ENCODE measurements at regions not wholly inside any gene's neighbourhood (a gene's known extent, or its start where the extent isn't known, plus 50 kb on each side); places are given as distances from the start of the nearest gene placed in this dataset.

DNA sequence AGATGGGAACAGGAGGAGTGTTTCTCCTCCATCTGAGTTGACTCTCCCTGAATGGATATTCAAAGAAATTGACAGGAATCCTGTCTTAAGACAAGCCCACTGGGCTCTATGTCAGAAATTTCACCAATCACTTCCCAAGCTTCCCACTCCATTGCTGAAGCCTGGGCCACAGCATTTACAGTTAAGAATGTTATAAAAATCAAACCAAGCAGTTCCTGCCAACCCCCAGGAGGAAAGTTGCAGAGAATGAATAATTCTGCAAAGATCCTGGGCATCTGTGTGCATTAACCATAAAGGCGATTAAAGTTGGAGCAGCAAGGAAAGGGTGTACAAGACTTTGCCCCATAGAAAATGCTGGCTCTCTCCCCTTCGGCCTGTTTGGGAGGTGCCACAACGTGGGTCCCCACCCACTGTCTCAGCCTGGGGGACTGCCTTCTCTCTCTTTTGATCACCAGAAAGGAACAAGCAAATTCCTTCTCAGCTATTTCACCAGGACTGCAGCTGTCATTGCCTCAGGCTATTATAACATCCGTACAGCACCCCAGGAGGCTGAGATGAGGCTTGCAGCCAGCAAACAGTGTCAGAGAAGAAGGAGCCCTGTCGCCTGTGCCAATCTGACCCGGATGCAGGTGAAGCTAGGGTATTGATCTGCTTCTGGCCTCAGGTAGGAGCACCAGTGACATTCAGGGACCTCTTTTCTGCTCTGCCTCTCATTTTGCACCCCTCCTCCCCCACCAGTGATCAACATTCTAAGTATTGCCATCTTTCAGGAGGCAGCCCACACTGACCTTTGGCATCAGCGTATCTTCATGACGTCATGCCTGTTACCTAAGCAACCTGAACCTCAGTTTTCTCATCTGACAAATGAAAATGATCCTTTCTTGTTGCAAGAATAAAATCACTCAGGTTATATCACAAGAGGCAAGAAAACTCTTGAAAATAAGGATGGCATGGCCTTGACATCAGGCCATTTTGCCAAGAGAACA is 219.0 kb downstream of the SH3BP4 start:
- peak; percentile 77 for DNase-seq

DNA sequence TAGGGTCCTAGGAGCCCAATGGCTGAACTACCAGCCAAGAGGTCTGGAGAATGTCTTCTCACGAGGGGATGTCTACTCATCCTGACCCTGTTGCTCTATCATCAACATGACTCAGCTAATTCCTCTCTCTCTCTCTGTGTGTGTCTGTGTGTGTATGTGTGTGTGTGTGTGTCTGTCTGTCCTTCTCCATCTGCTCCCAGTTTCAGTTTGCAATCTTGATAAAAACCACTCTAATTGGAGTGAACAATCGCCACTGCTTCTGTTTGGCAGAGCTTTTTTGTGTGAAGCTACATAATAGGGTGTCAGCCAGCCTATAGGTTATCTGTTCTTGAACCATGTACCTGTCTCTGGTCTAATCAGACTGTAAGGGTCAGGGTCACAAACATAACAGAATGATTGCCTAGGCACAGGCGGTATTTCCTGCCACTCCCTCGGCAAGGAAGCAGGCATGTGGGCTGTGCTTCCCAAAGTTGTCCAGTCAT is 219.8 kb downstream of the SH3BP4 start:
- DNase-seq, result peak; percentile 33

DNA sequence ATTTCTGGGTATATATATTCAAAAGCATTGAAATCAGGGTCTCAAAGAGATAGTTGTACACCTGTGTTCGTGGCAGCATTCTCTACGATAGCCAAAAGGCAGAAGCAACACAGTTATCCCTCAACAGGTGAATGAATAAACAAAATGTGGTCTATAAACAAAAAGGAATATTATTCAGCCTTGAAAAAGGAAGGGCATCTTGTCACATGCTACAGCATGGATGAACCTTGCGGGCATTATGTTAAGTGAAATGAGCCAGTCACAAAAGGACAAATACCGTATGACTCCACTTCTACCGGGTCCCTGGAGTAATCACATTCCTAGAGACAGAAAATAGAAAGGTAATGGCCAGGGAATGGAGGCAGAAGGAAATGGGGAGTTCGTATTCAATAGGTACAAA is 228.8 kb downstream of the SH3BP4 start:
- DNase-seq, result no peak

DNA sequence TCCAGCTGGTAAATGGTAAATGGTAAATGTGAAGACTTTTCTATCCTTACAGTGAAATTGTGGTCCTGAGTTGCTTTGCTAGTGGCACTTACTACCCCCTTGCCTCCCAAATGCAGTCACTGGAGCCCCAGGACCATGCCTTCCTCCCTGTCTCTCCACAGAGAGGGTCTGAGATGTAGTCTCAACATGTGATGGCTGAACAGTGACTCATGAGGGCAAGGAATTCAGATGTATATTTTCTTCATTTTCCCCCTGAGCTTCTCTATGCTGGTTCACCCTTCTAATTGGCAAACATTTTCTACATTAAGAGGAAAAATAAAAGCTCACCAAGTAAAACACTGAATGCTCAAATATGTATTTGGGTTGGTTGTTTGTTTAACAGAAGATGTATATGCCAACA is 232.0 kb downstream of the SH3BP4 start:
- no peak for DNase-seq

DNA sequence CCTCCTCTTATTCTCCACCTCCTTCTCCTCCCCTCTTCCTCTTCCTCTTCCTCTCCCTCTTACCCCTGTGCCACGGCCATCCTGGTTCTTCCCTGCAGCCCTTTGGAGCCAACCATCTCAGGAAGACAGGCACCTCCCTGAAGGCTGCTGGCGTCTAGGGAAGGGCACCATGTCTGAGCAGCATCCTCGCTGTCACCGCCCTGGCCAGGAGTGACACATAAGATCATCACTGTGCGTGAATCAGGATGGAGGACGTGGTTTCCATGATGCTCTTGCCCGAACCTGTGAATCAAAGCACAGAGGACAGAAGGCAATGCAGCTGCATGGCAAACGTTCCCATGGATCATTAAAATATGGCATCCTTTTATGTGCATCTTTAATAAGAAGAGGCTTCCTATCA is 236.0 kb downstream of the SH3BP4 start:
- no peak for DNase-seq

DNA sequence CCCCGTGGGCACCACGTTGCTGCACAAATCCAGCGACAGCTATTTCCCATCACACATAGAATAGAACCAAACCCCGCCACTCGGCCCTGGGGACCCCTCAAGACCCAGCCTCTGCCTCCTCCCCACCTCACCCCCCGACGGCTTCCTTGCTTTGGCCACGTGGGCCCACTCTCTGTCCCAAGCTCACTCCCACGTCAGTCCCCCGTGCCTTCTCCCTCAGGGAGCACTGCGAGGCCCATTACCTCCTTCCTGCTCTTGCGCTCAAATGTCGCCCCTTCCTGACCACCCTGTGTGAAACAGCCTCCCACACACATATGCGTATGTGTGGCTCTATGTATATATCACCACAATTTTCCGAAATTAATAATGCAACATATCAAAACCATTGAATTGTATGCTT is 239.7 kb downstream of the SH3BP4 start:
- no peak for DNase-seq

DNA sequence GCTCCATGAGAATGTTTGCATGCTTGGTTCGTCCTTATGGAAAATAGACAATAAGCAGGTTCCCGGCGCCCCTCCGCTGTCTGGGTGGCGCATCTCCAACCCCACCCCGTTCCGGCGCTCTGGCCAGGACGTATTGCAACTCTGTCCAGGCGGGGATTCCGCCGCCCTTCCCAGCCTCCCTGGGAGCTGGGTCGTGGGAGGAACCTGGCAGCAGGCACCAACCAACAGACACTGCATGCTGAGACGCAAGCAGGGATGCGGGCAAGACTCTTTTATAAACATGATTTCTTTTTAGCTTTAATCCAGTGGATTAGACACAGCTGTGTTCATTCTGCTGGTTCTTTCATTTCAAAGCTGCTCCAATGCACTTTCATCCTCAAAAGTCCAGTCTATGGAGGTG is 240.2 kb downstream of the SH3BP4 start:
- no peak for DNase-seq

DNA sequence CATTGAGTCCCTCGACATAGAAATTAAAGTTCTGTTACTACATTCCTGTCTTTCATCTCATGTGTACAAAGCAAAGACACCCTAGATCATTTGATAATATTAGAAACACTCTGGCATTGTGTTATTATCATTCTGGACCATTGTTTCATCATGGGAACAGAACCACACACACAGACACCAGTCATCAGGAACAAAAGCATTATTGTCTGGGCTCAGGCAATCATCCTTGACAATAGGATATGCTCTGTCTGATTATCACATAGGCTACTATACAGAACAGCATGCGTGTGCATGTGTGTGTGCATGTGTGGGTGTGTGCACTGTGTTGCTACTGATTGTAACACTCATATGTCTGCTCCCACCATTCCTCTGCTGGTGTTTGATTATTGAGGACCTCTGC is 242.5 kb downstream of the SH3BP4 start:
- DNase-seq, result no peak

DNA sequence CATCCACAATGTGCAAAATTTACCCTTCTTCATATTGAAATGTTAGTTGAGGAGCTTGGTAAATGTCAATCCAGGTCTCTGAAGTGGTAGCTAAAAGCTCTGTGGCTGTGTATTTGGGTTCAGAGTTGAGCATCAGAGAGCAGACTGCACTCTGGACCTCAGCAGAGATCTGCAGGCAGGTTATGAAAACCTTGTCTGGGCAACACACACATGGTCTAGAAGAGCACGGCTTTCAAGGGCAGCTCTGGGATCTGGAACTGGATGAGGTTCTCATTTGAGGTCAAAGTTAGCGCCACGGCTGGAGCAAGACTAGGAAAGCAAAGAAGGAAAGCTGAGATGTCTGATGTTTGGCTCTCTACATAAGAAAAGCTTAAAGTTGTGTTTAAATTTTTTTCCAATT is 243.0 kb downstream of the SH3BP4 start:
- no peak for DNase-seq

DNA sequence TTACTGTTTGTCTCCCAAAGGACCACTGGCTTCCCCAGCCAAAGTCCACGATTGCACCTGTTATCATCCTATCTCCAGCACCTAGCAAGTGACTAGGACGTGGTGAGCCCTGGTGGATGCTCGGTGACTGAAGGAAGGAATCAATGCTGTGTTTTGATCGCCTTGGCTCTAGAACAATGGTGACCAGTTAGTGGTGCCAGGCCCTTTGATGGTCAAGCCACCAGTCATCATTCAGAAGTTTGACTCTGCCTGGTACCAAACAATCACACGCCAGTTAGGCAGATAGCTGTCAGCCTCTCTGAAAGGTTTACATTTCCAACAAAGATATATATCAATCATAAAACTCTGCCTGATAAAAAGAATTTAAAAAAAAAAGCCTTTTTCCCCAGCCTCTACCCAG is 244.1 kb downstream of the SH3BP4 start:
- DNase-seq, result no peak

DNA sequence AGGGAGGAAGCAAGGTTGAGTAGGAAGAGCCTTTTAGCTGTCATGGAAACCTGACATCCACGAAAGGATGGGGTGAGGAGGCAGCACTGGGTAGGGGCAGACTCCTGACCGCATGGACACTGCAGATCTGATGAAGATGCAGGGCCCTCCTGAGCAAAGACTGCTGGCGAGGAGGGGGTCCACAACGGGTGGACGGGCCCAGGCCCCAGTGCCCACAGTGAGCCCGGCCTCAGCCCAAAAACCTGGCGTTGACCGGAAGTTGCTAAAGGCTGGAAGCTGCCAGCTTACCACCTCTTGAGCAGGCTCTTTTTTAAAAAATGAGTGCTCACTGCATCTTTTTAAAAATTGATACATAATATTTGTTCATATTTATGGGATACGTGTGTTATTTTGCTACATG is 247.3 kb downstream of the SH3BP4 start:
- no peak for DNase-seq

DNA sequence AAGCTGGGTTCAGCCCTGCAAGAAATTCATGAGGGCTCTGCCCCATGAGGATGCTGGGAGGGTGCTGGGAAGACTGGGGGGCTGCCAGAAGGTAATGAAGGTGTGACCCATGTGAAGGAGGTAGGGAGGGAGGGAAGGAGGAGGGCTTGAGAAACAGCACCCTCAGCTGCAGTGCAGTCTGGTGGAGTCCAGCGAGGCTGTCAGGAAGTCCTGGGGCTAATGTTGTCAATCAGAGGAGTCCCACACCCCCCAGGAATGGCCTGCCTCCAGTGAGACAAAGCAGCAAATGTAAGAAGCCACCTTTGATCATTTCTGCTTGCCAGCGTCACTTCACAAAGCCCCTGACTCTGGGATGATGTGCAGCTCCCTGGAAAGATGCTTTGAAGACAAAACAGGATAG is 248.4 kb downstream of the SH3BP4 start:
- DNase-seq, result no peak

DNA sequence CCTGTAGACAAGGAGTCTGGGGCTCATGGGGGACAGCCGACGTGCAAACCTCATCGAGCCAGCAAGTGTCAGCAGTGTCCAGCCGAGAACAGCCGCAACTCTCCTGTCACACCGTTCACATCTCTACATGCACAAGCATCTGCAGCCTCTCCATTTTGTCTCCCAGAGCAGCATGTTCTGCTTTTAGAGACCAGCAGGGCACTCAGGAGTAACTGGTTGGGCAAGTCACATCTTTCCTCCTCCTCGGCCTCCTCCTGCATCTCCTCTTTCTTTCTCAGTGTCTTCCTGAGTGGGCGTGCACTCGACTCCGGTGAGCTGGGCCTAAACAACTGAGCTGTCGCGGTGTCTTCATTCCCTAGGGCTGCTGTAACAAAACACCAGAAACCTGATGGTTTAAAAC is 249.9 kb downstream of the SH3BP4 start:
- no peak for DNase-seq

DNA sequence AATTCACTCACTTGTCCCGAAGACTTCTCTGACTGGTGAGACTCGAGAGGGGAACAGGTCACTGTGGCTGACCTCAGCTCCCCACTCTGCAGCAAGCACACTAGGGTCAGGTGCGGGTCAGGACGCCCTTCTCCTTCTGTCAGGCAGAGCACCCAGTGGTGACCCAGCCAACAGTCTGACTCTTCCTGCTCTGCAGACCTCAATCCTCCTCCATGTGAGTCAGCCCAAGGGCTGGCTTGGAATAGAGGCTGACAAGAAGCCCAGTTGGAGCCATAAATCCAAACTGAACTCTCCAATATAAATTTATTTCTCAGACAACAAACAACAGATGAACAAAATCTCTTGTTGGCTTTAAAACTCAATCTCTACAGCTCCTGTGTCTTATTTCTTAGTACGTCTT is 253.1 kb downstream of the SH3BP4 start:
- no peak for DNase-seq

DNA sequence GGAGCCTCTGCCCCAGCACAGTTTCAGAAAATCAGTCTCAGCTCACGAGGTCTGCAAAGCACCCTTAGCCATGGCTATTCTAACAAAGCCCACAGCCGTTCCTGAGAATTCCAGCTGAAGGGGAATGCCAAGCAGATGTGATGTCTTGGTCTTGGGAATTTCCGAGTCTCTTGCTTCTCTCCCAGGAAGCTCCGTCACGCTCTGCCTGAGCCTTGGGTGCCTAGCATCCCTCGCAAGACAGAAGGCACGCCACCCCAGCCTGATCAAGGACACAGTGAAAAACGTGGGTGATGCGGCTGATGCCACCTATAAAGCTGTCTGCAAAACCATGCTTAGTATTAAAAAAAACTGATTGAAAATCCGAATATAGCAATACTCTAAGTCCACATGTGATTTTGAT is 254.6 kb downstream of the SH3BP4 start:
- DNase-seq, result no peak

DNA sequence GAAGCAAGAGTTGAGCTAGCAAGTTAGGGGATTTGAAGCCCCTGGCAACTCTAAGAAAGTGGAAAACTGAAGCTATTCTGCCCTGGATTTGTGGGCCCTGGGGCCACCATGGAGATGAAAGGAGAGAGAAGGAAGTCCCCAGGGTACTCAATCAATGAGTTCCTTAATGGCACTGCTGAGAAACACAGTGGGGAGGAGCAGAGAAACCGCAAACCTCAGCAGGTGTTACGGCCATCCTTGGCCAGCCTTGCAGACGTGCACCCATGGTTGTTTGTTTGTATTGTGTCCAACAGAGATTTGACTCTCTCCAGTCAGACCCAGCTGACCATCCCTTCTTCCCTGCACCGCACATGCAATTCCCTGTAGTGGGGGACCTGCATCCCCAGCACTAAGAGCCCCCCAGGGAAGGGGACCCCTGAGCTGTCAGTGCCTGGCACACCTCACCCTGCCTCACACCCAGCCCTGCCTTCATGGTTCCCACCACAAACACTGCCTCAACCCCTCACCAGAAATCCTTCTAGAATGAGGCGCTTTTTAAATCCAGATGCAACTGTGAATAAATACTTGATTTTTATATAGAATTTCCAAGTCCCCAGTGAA is 255.3 kb downstream of the SH3BP4 start:
- no peak for DNase-seq

DNA sequence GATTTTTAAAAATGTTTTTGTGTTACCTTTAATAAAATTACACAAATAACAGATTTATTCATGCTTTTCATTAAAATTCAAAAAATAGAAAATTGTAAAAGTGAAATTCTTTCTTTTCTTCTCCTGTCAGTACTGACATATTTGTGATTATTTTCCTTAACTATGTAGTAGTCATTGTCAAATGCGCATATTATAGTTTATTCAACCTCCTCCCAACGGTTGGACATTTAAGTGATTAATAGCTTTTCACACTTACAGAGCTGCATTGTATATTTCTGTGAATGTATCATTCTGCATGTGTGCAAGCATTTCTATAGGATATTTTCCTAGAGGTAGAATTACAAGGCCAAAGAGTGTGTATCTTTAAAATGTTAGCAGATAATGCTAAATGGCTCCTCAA is 259.2 kb downstream of the SH3BP4 start:
- no peak for DNase-seq

DNA sequence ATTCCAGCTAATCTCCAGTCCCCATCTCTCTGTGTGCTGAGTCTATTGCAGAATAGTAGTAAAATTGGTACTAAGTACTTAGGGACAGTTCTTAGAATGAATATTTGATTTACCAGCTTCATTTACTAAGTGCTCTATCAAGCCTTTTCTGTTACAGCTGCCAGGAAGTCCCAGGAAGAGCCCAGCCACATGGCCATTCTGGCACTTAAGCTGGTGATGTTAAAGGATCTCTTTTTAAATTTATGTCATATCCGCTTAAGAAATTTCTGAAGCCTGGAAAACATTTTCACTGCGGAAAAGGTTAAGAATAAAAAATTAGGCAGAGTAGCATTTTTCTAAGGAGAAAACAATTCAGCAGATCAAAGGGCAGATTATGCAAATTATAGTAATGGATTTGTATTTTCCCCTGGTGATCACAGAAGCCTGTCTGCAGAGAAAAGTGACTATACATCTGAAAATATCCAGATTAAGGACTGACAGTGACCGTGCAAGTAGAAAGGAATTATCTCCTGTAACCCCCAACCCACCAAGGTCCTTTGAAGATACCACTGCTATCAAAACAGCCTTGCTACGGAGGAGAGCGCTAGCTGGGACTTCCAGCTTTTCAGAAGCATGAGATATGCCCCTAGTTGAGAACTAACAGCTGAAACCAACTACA is 260.8 kb downstream of the SH3BP4 start:
- no peak for DNase-seq

DNA sequence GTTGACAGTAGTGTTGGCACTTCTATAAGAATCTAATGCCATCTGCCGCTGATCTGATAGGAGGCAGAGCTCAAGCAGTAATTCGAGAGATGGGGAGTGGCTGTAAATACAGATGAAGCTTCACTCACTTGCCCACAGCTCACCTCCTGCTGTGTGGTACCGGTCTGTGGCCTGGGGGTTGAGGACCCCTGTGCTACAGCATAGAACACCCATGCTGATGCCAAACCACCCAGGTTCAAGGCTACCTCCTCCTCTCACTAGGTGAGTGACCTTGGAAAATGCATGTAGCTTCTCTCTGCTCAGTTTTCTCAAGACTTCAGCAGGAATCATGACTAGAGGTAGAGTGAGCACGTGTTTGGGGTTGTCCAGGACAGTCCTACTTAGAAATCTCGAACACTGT is 263.4 kb downstream of the SH3BP4 start:
- DNase-seq, result peak; percentile 75

DNA sequence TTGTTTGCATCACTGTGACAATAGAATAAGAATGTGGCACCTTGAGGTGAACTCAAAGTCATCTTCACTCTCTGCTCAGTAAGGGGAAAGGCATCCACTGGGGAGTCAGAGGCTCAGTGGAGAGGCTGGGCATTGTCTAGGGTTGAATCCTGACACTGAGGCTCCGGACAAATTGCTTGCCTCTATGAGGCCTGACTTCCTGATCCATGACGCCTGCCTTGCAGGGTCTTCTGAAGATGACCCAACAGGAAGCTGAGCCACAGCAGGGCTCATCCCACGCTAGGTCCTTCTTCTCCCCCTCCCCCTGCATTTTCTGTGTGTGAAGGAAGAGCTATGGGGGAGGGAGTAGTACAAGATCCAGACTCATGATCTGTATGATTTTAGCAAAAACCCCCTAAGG is 265.1 kb downstream of the SH3BP4 start:
- no peak for DNase-seq

DNA sequence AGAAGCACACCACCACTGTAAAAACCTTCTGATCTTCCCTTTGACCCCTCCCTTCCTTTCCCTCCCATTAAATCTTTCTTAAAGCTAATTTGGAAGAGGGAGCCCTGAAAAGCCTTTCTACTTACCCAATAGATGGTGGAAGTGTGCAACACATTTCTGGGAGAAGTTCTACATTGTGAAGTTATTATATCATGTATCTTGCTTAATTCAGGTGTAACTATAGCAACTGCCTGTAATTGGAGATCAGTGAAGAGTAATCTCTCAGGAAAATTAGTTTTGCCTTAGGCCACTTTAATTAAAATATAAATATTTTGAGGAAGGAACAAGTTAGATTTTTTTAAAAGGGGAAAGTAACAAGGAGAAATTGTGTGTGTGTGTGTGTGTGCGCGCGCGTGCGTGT is 266.0 kb downstream of the SH3BP4 start:
- no peak for DNase-seq

DNA sequence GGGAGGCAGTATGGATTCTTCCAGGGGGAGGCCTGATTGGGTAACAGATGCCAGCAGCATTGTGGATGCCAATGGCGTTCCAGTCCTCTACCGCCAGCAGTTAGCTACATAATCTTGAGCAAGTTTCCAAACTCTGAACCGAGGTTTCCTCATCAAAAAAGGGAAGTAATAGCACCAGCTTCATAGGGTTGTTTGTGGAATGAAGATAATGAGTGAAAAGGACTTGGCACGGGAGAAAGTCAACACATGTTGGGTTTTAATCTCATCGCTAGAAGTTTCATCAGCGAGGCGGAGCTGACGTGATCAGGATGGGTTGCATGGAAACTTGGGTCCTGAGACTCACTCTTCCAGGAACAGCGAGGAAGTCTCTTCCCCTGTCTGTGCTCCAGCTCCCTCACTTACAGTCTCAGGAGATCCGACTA is 266.7 kb downstream of the SH3BP4 start:
- no peak for DNase-seq

DNA sequence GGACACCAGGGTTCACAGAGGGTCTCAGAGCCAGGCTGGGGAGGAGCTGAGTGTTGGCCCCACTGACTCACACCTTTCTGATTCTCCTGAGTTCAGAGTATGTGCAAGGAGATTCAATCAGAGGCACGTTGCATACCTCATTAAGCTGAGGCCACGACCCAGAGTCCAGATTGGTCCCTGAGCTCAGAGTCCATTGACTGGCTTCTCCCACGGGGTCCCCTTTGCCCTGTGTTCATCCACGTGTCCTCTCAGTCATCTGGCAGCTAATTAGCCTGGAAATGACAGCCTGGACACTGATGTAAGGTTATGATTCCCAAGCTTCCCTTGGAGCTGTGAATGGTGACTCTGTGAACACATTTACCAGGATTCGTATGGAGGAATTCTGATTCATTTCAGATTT is 267.2 kb downstream of the SH3BP4 start:
- no peak for DNase-seq

DNA sequence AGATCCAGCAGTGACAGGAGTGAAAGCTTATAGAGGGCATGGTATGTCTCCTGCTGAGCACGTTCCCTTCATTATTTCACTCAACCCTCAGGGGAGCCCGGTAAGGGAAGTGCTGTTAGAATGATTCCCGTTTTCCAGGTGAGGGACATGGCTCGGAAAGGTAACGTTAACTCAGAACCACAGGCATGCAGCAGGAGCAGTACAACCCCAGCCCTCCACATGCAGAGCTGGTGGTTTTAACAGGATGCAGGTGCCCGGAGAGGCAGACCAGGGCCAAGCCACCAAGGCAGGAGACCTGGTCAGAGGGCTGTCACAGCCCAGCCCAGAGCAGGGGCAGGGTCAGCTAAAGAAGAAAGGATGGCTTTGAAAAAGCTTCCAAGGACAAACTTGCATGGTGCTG is 268.5 kb downstream of the SH3BP4 start:
- no peak for DNase-seq

Measured in NCI-H1694 (cell line).